ENCODE measurements at regions not wholly inside any gene's neighbourhood (a gene's known extent, or its start where the extent isn't known, plus 50 kb on each side); places are given as distances from the start of the nearest gene placed in this dataset.

- TF ChIP-seq CTCF (IDR thresholded peaks at IDR 0.05; ENCODE audit: borderline replicate concordance, insufficient read depth, low read depth, low read length): no peak
Observed at GRCh38 chr4:11178433-11178832, 250.3 kb downstream of the HS3ST1 start.

GRCh38 chr4:11175374-11175773, 253.3 kb downstream of the HS3ST1 start:
- no peak for TF ChIP-seq CTCF (IDR thresholded peaks at IDR 0.05; ENCODE audit: borderline replicate concordance, insufficient read depth, low read depth, low read length)
- H3K4me3 ChIP-seq (ENCODE audit: low read depth, low read length): no peak overlapping the region

More at GRCh38 chr4:11178433-11178832, 250.3 kb downstream of the HS3ST1 start:
- no peak overlapping the region for H3K4me3 ChIP-seq (ENCODE audit: low read depth, low read length)

- TF ChIP-seq CTCF (IDR thresholded peaks at IDR 0.05; ENCODE audit: borderline replicate concordance, insufficient read depth, low read depth, low read length): no peak
- no peak overlapping the region for H3K4me3 ChIP-seq (ENCODE audit: low read depth, low read length)
Observed at GRCh38 chr4:11166606-11167005, 262.1 kb downstream of the HS3ST1 start.

GRCh38 chr4:11166034-11166433, 262.7 kb downstream of the HS3ST1 start:
- H3K4me3 ChIP-seq (ENCODE audit: low read depth, low read length): no peak overlapping the region
- no peak for TF ChIP-seq CTCF (IDR thresholded peaks at IDR 0.05; ENCODE audit: borderline replicate concordance, insufficient read depth, low read depth, low read length)

GRCh38 chr4:11165052-11165451, 263.6 kb downstream of the HS3ST1 start:
- no peak overlapping the region for H3K4me3 ChIP-seq (ENCODE audit: low read depth, low read length)
- TF ChIP-seq CTCF (IDR thresholded peaks at IDR 0.05; ENCODE audit: borderline replicate concordance, insufficient read depth, low read depth, low read length): no peak

- H3K4me3 ChIP-seq (ENCODE audit: low read depth, low read length): no peak overlapping the region
- TF ChIP-seq CTCF (IDR thresholded peaks at IDR 0.05; ENCODE audit: borderline replicate concordance, insufficient read depth, low read depth, low read length): no peak
Observed at GRCh38 chr4:11160288-11160687, 268.4 kb downstream of the HS3ST1 start.

- H3K4me3 ChIP-seq (ENCODE audit: low read depth, low read length): no peak overlapping the region
- TF ChIP-seq CTCF (IDR thresholded peaks at IDR 0.05; ENCODE audit: borderline replicate concordance, insufficient read depth, low read depth, low read length): no peak
Observed at GRCh38 chr4:11158971-11159370, 269.7 kb downstream of the HS3ST1 start.

Data from GM12875 (cell line).